ENCODE measurements at regions not wholly inside any gene's neighbourhood (a gene's known extent, or its start where the extent isn't known, plus 50 kb on each side); places are given as distances from the start of the nearest gene placed in this dataset.

DNA sequence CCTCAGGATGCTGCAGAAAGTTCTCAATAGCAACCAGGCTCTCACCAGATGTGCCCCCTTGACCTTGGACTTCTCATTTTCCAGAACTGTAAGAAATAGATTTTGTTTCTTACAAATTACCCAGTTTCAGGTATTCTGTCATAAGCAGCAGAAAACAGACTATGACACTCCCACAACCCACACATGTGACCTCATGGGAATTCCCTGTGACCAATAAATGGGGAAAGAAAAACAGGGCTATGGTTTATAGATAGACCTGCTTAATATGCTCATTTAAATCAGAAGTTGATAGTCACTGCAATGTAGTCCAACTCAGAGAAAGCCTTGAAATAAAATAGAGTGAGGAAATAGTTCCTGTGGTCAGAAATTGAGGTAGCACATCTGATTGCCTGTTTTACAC is 380.9 kb upstream of the PTBP2 start:
- no peak for DNase-seq

DNA sequence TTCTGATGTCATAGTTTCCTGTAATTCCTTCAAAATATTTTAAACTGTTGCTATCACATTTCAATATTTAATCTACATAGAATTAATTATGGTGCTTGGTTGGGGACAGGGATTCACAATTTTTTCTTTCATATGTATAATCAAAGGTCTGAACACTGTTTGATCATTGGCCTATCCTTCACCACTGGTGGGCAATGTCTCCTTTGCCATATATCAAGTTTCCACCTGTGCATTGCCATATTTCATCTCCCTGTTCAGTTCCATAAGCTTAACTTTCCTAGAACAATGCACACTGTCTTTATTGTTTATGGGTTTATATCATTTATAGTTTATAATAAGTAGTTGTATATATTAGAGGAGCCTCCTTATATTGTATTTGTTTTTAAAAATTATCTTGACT is 374.9 kb upstream of the PTBP2 start:
- no peak for DNase-seq

GRCh38 chr1:96349896-96350295 is 371.7 kb upstream of the PTBP2 start:
- DNase-seq: no peak

DNA sequence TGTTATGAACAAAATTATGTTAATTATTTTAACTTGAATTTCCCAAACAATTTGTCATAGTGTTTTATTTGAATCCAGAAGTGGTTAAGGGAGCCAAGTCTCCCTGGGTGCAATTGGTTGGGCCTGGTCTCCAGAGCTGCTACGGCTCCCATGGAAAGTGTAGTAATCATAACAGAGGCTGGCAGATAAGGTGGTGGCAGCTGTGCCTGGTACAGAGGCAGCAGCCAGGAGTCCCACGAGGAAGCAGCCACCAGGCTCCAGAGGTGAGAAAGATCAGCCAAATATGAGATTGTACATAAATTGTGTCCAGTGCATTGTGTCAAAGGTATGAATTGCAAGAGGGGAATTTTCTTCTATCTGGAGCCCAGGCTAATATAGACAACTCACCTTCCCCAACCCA is 368.9 kb upstream of the PTBP2 start:
- no peak for DNase-seq

- DNase-seq: no peak
Measured at GRCh38 chr1:96355521-96355920, 366.1 kb upstream of the PTBP2 start.

DNA sequence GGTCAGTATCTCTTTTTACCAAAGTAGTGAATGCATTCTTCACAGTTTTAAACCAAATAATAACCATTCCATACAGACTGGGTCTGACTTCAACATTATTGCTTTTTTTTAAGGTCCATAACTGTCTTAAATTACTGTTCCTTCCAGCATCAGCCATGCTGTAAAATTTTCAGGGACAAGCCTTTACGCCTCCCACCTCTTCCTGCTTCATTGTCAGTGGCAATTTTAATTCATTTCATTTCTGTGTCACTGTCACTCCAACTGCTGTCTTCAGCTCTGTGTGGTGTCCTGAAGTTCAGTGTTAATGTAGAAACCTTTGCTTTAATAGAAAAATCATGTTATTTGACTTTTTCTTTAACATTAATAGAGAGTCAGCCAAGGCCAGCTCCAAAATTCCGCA is 365.6 kb upstream of the PTBP2 start:
- no peak for DNase-seq

DNA sequence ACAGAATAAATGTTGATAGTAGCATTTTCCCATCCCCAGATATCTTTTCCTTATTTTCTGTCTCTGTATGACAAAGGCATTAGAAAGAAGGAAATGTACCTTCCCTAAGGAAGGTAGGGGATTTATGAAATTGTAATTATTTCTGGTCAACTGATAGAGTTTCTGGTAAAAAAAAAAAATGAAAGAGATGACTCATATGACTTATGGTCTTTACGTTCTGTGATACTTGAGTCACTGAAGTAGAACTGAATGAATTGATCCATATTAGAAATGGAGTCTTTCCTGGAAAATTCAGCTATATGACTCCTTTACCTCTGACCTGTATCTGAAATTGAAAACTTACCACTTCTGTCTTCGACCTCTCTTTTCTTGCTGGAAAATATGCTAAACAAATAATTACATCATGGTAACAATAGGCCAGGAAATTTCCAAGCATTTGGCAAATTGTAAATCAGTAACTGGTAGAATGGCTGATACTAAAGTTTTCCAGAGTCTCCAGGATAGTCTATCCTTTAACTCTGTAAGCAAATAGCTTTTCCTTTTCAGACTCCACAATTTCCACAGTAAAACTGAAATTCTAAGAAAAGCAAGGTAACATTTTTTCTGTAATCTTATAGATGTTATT is 364.3 kb upstream of the PTBP2 start:
- no peak for DNase-seq

DNA sequence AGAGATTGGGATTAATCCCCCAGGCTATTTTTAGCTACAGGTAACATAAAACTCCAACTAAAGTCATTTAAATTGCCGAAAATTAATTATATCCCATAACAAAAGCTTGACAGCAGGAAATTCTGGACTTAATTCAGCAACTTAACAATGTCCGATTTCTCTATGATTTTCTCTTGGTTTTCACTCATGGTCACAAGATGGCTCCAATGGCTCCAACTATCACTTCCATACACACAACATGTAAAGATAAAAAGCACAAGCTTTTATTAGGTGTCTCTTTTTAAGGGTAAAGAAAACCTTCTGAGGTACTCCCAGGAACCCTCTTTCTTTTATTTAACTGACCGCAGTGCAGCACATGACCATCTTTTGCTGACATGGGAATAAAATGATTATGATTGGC is 363.5 kb upstream of the PTBP2 start:
- no peak for DNase-seq

DNA sequence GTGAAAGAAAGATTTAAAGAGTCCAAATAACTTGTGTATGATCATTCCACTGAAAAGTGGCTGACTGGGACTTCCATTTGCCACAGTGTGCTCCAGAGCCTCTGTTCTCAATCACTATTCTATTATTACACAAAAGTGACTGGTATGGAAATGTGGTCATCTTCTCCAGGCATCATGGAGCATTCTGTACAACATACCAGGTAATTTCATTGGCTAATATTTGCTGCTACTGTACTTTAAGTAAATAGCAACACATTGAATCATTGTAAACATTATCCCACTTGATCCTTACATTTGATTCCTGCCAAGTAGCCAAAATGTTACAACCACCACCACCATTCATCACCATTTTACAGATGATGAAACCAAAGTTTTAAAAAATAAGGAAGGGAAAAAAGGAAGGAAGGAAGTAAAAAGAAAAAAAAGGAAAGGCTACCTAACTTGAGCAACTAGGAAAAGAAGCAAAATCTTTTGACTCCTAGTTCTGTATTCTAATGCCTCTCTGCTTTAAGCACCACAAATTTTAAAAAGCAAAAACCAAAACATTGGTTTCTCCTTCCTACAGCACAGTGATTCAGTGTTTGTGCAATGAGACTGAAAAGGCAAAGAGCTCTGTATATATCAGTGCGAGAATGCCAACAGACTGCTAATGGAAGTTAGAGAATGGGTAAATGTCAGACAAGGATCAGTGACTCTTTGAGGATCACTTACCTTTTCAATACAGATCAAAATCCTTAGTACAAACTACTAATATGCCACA is 361.4 kb upstream of the PTBP2 start:
- no peak for DNase-seq

DNA sequence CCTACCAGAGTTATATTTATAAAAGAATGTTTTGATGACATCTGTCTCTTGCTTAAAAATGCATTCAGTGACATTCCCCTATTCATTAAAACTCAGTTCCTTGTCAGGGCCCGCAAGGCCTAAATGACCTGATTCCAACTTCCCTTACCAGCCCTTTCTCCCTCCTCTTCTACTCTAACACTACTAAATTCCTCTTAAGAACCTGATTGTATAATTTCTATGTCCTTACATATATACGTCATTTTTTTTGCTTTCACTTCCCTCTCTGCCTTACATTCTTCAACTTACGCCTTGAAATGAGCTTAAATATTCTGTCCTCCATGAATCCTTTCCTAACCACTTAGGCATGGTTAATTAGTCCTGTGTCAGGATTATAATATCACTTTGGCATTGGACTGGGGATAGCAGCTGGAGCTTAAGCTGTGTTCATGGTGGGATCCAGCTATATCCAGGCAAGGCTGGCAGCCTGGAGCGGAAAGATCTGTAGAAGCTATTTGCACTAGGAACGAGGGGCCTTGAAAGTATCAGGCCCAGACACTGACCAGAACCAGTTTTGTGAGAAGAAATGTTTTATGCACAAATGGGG is 360.2 kb upstream of the PTBP2 start:
- no peak for DNase-seq

DNA sequence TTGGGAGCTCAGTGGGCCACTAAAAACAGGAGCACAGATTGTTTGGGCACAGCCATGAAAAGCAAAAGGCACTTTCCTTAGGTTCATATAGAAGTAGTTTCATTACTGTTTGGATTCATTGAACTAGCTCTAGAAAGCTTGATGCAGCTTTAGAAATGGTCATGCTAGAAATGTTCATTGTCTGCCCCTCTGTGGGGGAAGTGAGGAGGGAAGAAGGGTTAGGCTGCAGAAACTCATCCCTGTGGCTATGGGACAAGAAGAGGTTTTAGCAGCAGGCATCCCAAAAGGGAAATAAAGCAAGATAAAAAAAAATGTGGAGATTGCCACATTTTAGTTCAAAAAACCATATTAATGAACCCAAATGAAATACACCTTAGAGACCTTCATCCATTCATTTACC is 359.6 kb upstream of the PTBP2 start:
- no peak for DNase-seq

DNA sequence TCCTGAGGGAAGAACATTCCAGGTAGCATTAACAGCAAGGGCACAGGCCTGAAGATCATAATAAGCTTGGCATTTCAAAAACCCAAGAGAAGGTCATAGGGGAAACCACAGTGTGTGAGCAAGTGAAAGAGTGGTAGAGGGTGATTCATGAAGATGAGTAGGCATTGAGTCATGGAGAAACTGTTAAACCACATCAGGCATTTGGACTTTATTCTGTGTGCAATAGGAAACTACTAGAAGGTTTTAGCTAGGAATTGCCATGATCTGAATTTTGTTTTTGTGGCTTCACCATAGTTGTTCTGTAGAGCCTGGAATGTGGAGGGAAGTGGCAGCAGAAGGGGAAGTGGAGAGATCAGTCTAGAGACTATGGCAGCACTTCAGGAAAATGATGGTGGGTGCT is 359.0 kb upstream of the PTBP2 start:
- DNase-seq: peak in 1 of 2 donors; percentile 28

GRCh38 chr1:96363826-96364225 is 357.8 kb upstream of the PTBP2 start:
- DNase-seq: no peak

DNA sequence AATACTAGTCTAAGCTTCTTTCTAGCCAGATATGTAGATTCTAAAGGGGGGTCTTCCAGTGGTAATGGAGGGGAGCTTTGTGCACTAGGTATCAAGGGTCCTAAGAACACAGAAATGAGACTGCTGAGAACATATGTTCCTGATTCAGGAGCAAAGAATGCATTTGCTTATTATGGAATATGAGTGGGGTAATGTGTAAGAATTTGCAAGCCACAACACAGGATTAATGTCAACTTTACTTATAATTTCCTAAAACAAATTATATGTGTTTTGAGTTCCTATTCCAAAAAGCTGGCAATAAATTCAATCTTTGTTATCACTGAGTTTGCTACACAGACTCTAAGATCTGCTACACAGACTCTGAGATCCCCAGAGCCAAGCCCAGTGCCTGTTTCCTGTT is 357.0 kb upstream of the PTBP2 start:
- no peak for DNase-seq

- no peak for DNase-seq
Measured at GRCh38 chr1:96365076-96365475, 356.5 kb upstream of the PTBP2 start.

DNA sequence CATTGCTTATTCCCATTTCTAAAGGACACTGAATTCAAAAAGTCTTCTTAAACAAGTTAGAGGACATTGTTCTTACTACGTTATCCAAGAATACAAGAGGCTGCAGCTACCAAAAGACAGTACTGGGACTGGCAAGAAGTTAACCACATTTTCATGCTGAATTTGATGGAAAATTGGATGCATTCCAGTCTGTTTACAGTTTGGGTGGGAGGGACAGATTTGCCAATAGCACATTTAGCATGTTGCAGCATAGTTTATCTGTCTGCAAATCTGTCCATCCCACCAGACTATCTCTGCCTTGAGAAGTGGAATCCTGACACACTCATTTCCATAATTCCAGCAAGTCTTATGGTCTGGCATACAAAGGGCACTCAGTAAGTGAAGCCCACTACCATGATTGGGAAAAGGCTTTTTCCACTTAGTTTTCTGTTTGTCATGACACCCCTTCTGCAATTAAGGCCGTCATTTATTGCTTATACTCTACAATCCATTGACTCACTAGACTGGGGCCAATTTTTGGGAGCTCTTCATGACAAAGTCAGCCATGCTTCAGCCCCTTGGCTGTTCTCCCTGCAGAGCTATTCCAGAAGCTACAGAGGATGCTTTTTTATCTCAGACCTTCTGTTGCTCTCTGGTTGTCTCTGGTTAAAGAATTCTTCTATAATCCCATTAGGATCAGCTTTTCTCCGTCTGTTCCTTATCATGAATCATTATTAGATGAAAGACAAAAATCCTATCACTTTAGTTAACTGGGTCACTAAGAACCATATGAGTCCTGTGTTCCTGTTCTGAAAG is 355.8 kb upstream of the PTBP2 start:
- DNase-seq: no peak

DNA sequence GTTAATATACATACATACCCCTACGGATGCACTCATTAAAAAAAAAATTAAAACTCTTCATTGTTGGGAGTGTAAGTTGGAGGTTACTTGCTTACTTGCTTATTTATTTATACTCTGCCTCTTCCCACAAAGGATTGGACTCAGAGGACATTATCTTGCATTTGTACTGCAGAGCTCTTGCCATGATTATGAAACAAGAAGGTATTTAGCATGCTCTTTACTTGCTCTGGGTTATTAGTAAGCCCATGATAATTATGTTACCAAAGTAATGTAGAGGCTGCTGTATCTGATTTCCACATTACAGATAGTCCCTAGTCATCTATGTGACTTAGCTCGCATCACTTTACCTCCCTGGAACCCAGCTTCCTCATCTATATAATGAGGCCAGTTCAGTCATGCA is 355.1 kb upstream of the PTBP2 start:
- no peak for DNase-seq

DNA sequence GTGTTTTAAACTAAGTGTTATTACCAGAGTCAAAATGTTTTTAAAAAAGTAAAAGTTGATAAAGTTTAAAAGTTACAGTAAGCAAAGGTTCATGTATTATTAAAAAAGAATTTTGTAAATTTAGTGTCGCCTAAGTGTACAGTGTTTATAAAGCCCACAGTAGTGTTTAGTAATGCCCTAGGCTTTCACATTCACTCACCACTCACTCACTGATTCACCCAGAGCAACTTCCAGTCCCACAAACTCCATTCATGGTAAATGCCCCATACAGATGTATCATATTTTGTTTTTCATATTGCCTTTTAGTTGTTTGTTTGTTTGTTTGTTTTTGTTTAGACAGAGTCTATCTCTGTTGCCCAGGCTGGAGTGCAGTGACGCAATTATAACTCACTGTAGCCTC is 353.8 kb upstream of the PTBP2 start:
- no peak for DNase-seq

DNA sequence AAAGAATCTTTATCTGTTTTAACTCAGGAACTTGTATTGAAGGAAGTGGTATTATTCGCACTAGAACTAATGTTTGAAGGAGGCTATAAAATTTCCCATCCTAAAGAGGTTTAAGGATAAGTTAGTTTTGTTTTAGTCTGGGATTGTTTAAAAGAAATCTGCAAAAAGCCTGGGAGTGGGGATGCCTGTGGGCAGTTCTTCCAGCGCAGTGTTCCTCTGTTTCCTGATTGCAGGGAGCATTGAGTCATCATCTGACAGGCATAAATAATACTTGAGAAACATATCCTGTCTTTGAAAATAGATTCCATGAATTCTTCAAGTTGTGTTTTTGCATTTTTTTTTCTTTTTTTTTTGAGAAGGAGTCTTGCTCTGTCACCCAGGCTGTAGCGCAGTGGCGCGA is 350.8 kb upstream of the PTBP2 start:
- DNase-seq: no peak

GRCh38 chr1:96372881-96373280 is 348.7 kb upstream of the PTBP2 start:
- DNase-seq: no peak

DNA sequence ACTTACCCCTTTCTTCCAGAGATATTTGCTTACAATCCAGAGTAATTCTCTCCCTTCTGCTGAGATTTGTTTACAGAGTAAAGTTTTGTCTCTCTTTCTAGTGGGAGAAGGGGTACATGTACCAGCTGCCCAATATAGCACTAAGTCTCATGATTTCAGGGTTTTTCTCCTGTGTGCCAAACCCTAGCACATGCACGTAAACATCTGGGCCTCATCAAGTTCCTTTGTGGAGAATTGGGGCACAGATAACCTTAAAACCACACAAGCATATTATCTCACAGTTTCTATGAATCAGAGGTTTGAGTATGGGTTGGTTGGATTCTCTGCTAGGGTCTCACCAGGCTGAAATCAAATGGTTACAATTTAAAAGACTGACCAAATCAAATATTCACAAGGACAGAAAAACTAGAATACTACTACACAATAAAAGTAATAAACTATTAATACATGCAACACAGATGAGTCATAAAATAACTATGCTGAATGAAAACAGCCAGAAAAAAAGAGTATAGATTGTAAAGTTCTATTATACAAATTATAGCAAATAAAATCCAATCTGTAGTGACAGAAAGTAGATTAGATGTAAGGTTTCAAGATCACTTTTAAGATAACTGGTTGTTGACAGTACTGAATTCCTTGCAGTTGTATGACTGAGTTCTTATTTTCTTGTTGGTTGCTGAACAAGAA is 347.4 kb upstream of the PTBP2 start:
- DNase-seq: no peak

DNA sequence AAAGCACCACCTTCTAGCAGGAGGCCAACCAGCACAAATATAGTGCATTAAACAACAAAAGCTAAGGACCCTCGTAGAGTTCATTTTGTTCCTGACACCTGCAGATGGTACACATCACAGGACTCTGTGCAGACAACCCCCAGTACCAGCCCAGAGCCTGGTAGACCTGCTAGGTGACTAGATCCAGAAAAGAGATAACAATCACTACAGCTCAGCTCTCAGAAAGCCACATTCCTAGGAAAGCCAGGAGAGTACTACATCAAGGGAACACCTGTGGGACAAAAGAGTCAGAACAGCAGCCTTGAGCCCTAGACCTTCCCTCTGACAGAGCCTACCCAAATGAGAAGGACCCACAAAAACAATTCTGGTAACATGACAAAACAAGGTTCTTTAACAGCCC is 344.7 kb upstream of the PTBP2 start:
- DNase-seq: no peak

GRCh38 chr1:96384611-96385010 is 337.0 kb upstream of the PTBP2 start:
- DNase-seq: no peak
